ENCODE measurements at regions not wholly inside any gene's neighbourhood (a gene's known extent, or its start where the extent isn't known, plus 50 kb on each side); places are given as distances from the start of the nearest gene placed in this dataset.

GRCh38 chr4:54908763-54909162 is 216.6 kb downstream of the KDR start:
- H4K20me1 ChIP-seq (ENCODE audit: insufficient read depth), result no peaks in the 10 kb centered on the region
- TF ChIP-seq FOSL1 (IDR thresholded peaks at IDR 0.05; ENCODE audit: low read depth), result no peak
- no peak for TF ChIP-seq CEBPB (IDR thresholded peaks at IDR 0.05; ENCODE audit: low read depth)
- TF ChIP-seq SRF (IDR thresholded peaks at IDR 0.05; ENCODE audit: low read depth), result no peak
- no peak for TF ChIP-seq CBX3 (IDR thresholded peaks at IDR 0.05; ENCODE audit: low read depth)
- no peak for TF ChIP-seq ELF1 (IDR thresholded peaks at IDR 0.05; ENCODE audit: borderline replicate concordance, low read depth)
- TF ChIP-seq ZNF274 (IDR thresholded peaks at IDR 0.05; ENCODE audit: low read depth, low read length), result no peak
- H3K27ac ChIP-seq (ENCODE audit: low read depth, low read length), result no peak overlapping the region
- DNase-seq (ENCODE audit: low read depth, low spot score), result no peak
- H2AFZ ChIP-seq (ENCODE audit: low read depth, low read length, poor library complexity, severe bottlenecking), result no peak overlapping the region
- H3K9me2 ChIP-seq (ENCODE audit: insufficient read depth), result no peaks in the 10 kb centered on the region
- intact Hi-C loops (cut with micrococcal nuclease), result no loop called here
- ATAC-seq, result no peak
- CTCF ChIA-PET, result no interaction called here
- H3K4me2 ChIP-seq (ENCODE audit: low read length), result no peak overlapping the region
- H3K27me3 ChIP-seq (ENCODE audit: insufficient read depth, low read length), result no peaks in the 10 kb centered on the region
- no peaks in the 10 kb centered on the region for H3K4me1 ChIP-seq (ENCODE audit: control insufficient read depth in 1 of 2, insufficient read depth in 2 of 2, low read length in 2 of 2)
- H3K36me3 ChIP-seq (ENCODE audit: control insufficient read depth in 1 of 2, insufficient read depth in 2 of 2, low read length in 2 of 2), result no peaks in the 10 kb centered on the region
- no peak overlapping the region for H3K4me3 ChIP-seq (replicated peaks in 1 of 2; ENCODE audit: low read depth in 1 of 2, low read length in 2 of 2)
- POLR2A ChIA-PET, result no interaction called here
- RAD21 ChIA-PET (ENCODE audit: low non-redundant PET in 1 of 2, low total read pairs in 2 of 2, uncharacterized antibody in 2 of 2, unreplicated experiment in 2 of 2), result no interaction called here
- H3K9me3 ChIP-seq (ENCODE audit: control insufficient read depth in 1 of 2, insufficient read depth in 1 of 2, low read depth in 1 of 2, low read length in 2 of 2), result no peaks in the 10 kb centered on the region
- no peaks in the 10 kb centered on the region for H3K79me2 ChIP-seq (ENCODE audit: insufficient read depth, low read length)
- BruUV-seq (replicated peaks), result no TSS peak
- H3K9ac ChIP-seq (ENCODE audit: low read length), result no peak overlapping the region

- DNase-seq (ENCODE audit: low read depth, low spot score) (no peak), ATAC-seq (no peak)
- Histone ChIP-seq H3K9me2 (ENCODE audit: insufficient read depth) (no peaks in the 10 kb centered on the region), H2AFZ (ENCODE audit: low read depth, low read length, poor library complexity, severe bottlenecking) (no peak overlapping the region), H3K9me3 (ENCODE audit: control insufficient read depth in 1 of 2, insufficient read depth in 1 of 2, low read depth in 1 of 2, low read length in 2 of 2) (no peaks in the 10 kb centered on the region), H3K27ac (ENCODE audit: low read depth, low read length) (no peak overlapping the region), H3K4me3 (replicated peaks in 1 of 2; ENCODE audit: low read depth in 1 of 2, low read length in 2 of 2) (no peak overlapping the region), H3K4me2 (ENCODE audit: low read length) (no peak overlapping the region), H3K36me3 (ENCODE audit: control insufficient read depth in 1 of 2, insufficient read depth in 2 of 2, low read length in 2 of 2) (no peaks in the 10 kb centered on the region), H3K9ac (ENCODE audit: low read length) (no peak overlapping the region), H4K20me1 (ENCODE audit: insufficient read depth) (no peaks in the 10 kb centered on the region), H3K27me3 (ENCODE audit: insufficient read depth, low read length) (no peaks in the 10 kb centered on the region), H3K4me1 (ENCODE audit: control insufficient read depth in 1 of 2, insufficient read depth in 2 of 2, low read length in 2 of 2) (peaks cover 13 to 16% of the 10 kb centered on the region in 2 experiments; a peak in 3 of 4 replicates), H3K79me2 (ENCODE audit: insufficient read depth, low read length) (no peaks in the 10 kb centered on the region)
- ChIA-PET RAD21 (ENCODE audit: low non-redundant PET in 1 of 2, low total read pairs in 2 of 2, uncharacterized antibody in 2 of 2, unreplicated experiment in 2 of 2) (no interaction called here), POLR2A (no interaction called here), CTCF (no interaction called here)
- TF ChIP-seq YY1 (IDR thresholded peaks at IDR 0.05; ENCODE audit: extremely low read depth, insufficient replicate concordance, low read depth, low read length) (no peak), ELF1 (IDR thresholded peaks at IDR 0.05; ENCODE audit: borderline replicate concordance, low read depth) (no peak), EZH2phosphoT487 (IDR thresholded peaks at IDR 0.05; ENCODE audit: borderline replicate concordance) (no peak), POLR2A (IDR thresholded peaks at IDR 0.05; ENCODE audit: borderline replicate concordance, extremely low read depth, insufficient read depth, insufficient read length) (no peak), POLR2AphosphoS5 (IDR thresholded peaks at IDR 0.05; ENCODE audit: low read depth, low read length) (no peak), ATF3 (IDR thresholded peaks at IDR 0.05) (no peak), FOSL1 (IDR thresholded peaks at IDR 0.05; ENCODE audit: low read depth) (no peak), CEBPB (IDR thresholded peaks at IDR 0.05; ENCODE audit: low read depth) (no peak)
- BruUV-seq (replicated peaks), result no TSS peak
- intact Hi-C loops (cut with micrococcal nuclease), result no loop called here
These were observed 220.4 kb downstream of the KDR start for GRCh38 chr4:54904953-54905352.
